Gastrocnemius medialis (tissue), 4 donors: ENCODE measurements at regions not wholly inside any gene's neighbourhood (a gene's known extent, or its start where the extent isn't known, plus 50 kb on each side); places are given as distances from the start of the nearest gene placed in this dataset.

Experiments
- CTCF ChIP-seq, 5 experiments: fragments of 450-650 bp in 3 of 5; fragments of 200-600 bp in 2 of 5; sonication (generic) in 2 of 5; IDR thresholded peaks in 4 of 5; conservative IDR thresholded peaks in 1 of 5; 1 replicate in 4 of 5; 2 replicates in 1 of 5; pipeline ENCODE4 v1.5.1; 2016 to 2019; ENCODE audit warnings: antibody characterized with exemption in 5 of 5, mild to moderate bottlenecking in 3 of 5, moderate library complexity in 3 of 5
- POLR2A ChIP-seq, 2 donors: fragments of 450-650 bp; IDR thresholded peaks; one replicate each; pipeline ENCODE4 v1.6.1; 2017; ENCODE audit warnings: antibody characterized with exemption in 2 of 2, mild to moderate bottlenecking in 2 of 2, moderate library complexity in 2 of 2

- TF ChIP-seq CTCF (IDR thresholded peaks at IDR 0.05 in 4 of 5, conservative IDR thresholded peaks at IDR 0.05 in 1 of 5) (no peak), POLR2A (IDR thresholded peaks at IDR 0.05) (no peak)
Observed at GRCh38 chr4:159673221-159673620, 570.3 kb downstream of the RAPGEF2 start.
